ENCODE measurements at regions not wholly inside any gene's neighbourhood (a gene's known extent, or its start where the extent isn't known, plus 50 kb on each side); places are given as distances from the start of the nearest gene placed in this dataset.
"Not testable (repeated sequence)": the region's sequence is repeated elsewhere in the genome, so short reads cannot be mapped to it uniquely, and the experiment has no call there.

DNA sequence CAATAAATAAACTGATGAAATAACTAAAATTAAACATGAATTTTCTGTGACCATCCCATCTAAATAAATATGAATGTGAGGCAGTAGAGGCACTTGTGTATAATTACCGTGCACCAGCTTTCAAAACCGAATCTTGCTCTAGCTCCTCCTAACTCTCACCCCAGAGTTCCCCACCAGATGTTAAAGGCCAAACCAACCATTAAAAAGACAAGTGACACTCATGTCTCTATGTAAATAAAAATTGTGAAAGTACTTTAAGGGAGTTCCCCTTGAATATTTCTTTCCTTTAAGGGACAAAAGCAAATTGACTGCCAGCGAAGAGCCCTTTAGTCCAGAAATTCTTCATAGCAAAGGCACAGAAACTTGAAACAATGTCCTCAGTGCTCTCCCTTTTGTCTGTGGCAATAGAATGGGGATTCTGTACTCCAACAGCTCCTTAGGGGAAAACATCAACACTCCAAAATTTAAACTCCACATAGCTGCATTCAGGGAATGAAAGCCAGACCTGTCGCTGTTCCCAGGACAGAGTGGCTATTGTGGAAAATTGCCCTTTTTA lies 101.7 kb upstream of the SOX21 start:
- Mint-ChIP-seq H3K4me1 (ENCODE audit: low read depth) (no peaks in the 10 kb centered on the region), H3K36me3 (no peaks in the 10 kb centered on the region), H3K27me3 (no peaks in the 10 kb centered on the region), H3K27ac (no peak overlapping the region), H3K4me3 (no peak overlapping the region), H3K9me3 (ENCODE audit: low read depth) (no peaks in the 10 kb centered on the region)

GRCh38 chr13:94811753-94812152 lies 99.4 kb upstream of the SOX21 start:
- Mint-ChIP-seq H3K27me3 (no peaks in the 10 kb centered on the region), H3K9me3 (ENCODE audit: low read depth) (no peaks in the 10 kb centered on the region), H3K4me1 (ENCODE audit: low read depth) (no peaks in the 10 kb centered on the region), H3K27ac (no peak overlapping the region), H3K4me3 (no peak overlapping the region), H3K36me3 (no peaks in the 10 kb centered on the region)

GRCh38 chr13:94800423-94800822 lies 88.1 kb upstream of the SOX21 start:
- Mint-ChIP-seq H3K27ac (no peak overlapping the region), H3K27me3 (peaks cover 6% of the 10 kb centered on the region), H3K9me3 (ENCODE audit: low read depth) (no peaks in the 10 kb centered on the region), H3K36me3 (no peaks in the 10 kb centered on the region), H3K4me3 (no peak overlapping the region), H3K4me1 (ENCODE audit: low read depth) (no peaks in the 10 kb centered on the region)

DNA sequence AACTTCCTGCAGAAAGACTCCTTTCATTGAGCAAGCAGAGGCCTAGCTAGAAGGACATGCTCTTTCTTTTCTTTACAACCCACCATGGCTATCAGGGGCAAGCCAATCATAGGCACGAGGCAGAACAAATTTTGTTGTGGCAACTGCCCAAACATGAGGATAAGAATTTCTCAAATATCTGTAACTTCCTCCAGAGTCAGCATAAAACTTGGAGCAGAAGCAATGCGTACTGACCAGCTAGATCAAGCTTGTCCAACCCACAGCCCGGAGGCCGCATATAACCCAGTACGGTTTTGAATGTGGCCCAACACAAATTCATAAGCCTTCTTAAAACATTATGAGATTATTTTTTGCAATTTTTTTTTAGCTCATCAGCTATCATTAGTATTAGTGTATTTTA lies 87.0 kb upstream of the SOX21 start:
- H3K4me1 Mint-ChIP-seq (ENCODE audit: low read depth) = no peaks in the 10 kb centered on the region
- H3K4me3 Mint-ChIP-seq = no peak overlapping the region
- no peak overlapping the region for H3K27ac Mint-ChIP-seq
- peaks cover 3% of the 10 kb centered on the region for H3K27me3 Mint-ChIP-seq
- H3K36me3 Mint-ChIP-seq = no peaks in the 10 kb centered on the region
- H3K9me3 Mint-ChIP-seq (ENCODE audit: low read depth) = no peaks in the 10 kb centered on the region

DNA sequence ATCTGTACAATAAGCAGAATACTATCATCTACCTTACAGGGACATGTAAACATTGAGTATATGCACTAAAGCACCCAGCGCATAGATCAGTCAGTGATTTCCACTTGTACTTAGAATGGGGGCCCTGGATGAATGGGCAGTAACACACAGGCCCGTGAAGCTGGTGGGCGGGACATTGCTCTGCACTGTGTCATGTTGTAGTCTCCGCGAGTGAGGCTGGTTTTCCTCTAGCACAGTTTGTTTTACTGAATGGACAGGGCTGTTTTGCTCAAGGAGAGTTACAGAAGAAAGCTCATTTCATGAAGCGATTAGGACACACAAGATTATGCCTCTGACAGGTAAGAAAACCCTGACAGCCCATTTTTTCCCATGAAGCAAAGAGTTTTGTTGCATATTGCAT lies 86.4 kb upstream of the SOX21 start:
- H3K4me3 Mint-ChIP-seq = no peak overlapping the region
- H3K36me3 Mint-ChIP-seq = no peaks in the 10 kb centered on the region
- no peaks in the 10 kb centered on the region for H3K4me1 Mint-ChIP-seq (ENCODE audit: low read depth)
- H3K27ac Mint-ChIP-seq = no peak overlapping the region
- H3K9me3 Mint-ChIP-seq (ENCODE audit: low read depth) = no peaks in the 10 kb centered on the region
- peaks cover under 1% of the 10 kb centered on the region for H3K27me3 Mint-ChIP-seq

DNA sequence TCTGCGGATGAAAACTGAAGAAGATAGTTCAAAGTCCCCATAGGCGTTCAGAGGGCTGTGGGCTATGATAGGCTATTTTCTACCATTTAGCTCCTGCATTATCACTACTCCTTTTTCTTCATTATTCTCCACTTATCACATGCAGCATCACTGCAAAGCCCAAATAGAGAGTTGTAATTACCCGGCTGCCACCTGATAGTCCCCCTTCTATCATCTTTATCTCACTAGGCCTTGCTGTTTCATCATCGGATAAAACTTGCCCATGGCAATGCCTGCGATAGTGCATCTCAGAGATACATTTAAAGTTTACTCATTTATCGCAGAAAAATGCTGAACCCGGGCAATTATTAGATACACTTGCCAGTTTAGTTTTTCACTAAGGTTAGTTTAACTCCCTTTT lies 82.9 kb upstream of the SOX21 start:
- Mint-ChIP-seq H3K9me3 (ENCODE audit: low read depth) (no peaks in the 10 kb centered on the region), H3K4me3 (no peak overlapping the region), H3K27me3 (no peaks in the 10 kb centered on the region), H3K36me3 (no peaks in the 10 kb centered on the region), H3K4me1 (ENCODE audit: low read depth) (no peaks in the 10 kb centered on the region), H3K27ac (no peak overlapping the region)

GRCh38 chr13:94786246-94786645 lies 73.9 kb upstream of the SOX21 start:
- not testable (repeated sequence) for H3K36me3 Mint-ChIP-seq; H3K4me3 Mint-ChIP-seq; H3K9me3 Mint-ChIP-seq (ENCODE audit: low read depth); H3K4me1 Mint-ChIP-seq (ENCODE audit: low read depth); H3K27ac Mint-ChIP-seq
- peaks cover 13% of the 10 kb centered on the region for H3K27me3 Mint-ChIP-seq

GRCh38 chr13:94784066-94784465 lies 71.7 kb upstream of the SOX21 start:
- no peaks in the 10 kb centered on the region for H3K36me3 Mint-ChIP-seq
- no peaks in the 10 kb centered on the region for H3K9me3 Mint-ChIP-seq (ENCODE audit: low read depth)
- H3K27ac Mint-ChIP-seq = no peak overlapping the region
- H3K4me3 Mint-ChIP-seq = no peak overlapping the region
- no peaks in the 10 kb centered on the region for H3K4me1 Mint-ChIP-seq (ENCODE audit: low read depth)
- H3K27me3 Mint-ChIP-seq = peaks cover 15% of the 10 kb centered on the region

- Mint-ChIP-seq H3K4me1 (ENCODE audit: low read depth) (no peaks in the 10 kb centered on the region), H3K27ac (no peak overlapping the region), H3K9me3 (ENCODE audit: low read depth) (no peaks in the 10 kb centered on the region), H3K4me3 (no peak overlapping the region), H3K36me3 (no peaks in the 10 kb centered on the region), H3K27me3 (peaks cover 12% of the 10 kb centered on the region)
These were observed 71.1 kb upstream of the SOX21 start for GRCh38 chr13:94783489-94783888.

GRCh38 chr13:94780421-94780820 lies 68.1 kb upstream of the SOX21 start:
- Mint-ChIP-seq H3K4me1 (ENCODE audit: low read depth) (no peaks in the 10 kb centered on the region), H3K27ac (no peak overlapping the region), H3K27me3 (peaks cover 7% of the 10 kb centered on the region), H3K4me3 (no peak overlapping the region), H3K9me3 (ENCODE audit: low read depth) (no peaks in the 10 kb centered on the region), H3K36me3 (no peaks in the 10 kb centered on the region)

DNA sequence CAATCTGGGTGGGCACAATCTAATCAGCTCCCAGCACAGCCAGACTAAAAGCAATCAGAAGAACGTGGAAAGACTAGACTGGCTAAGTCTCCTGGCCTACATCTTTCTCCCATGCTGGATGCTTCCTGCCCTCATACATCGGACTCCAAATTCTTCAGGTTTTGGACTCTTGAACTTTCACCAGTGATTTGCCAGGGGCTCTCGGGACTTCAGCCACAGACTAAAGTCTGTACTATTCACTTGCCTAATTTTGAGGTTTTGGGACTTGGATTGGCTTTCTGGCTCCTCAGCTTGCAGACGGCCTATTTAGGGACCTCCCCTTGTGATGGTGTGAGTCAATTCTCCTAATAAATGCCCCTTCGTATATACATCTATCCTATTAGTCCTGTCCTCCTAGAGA lies 66.6 kb upstream of the SOX21 start:
- peaks cover 2% of the 10 kb centered on the region for H3K27me3 Mint-ChIP-seq

DNA sequence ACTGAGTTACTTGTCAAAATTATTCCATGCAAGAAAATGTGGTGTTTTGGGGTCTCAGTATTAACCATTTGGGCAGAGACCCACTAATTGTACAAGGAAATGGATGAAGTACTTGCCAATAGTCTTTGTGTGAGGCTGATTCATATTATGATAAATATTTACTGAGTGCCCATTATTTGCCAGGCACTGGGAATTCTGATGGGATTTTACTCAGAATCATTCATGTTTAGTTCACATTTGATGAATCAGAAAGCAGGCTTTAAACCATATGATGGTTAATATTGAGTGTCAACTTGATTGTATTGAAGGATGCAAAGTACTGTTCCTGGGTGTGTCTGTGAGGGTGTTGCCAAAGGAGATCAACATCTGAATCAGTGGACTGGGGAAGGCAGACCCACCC lies 66.2 kb upstream of the SOX21 start:
- Mint-ChIP-seq H3K27ac (no peak overlapping the region), H3K4me1 (ENCODE audit: low read depth) (no peaks in the 10 kb centered on the region), H3K9me3 (ENCODE audit: low read depth) (no peaks in the 10 kb centered on the region), H3K36me3 (no peaks in the 10 kb centered on the region), H3K27me3 (peaks cover 2% of the 10 kb centered on the region), H3K4me3 (no peak overlapping the region)

More for the DNA sequence above, 66.6 kb upstream of the SOX21 start:
- Mint-ChIP-seq H3K27ac (no peak overlapping the region), H3K4me1 (ENCODE audit: low read depth) (no peaks in the 10 kb centered on the region), H3K9me3 (ENCODE audit: low read depth) (no peaks in the 10 kb centered on the region), H3K36me3 (no peaks in the 10 kb centered on the region), H3K4me3 (no peak overlapping the region)

DNA sequence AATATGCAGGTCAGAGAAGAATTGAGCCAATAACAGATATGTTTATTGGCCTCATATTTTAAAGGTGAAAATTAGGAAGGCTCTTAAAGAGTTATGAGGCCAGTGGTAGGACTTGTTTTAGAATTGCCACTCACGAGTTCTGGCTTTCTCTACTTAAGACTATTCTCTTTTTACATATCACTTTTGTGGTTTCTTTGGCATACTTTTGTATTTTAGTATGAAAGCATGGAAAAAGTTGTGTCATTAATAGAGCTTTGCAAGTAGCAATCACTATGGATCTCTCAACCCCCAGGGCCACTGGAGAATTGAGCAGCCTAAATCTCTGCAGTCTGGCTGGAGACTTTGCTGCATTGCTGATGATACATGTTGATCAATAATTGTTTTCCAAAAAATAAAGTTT lies 64.6 kb upstream of the SOX21 start:
- no peak overlapping the region for H3K27ac Mint-ChIP-seq
- no peaks in the 10 kb centered on the region for H3K4me1 Mint-ChIP-seq (ENCODE audit: low read depth)
- H3K4me3 Mint-ChIP-seq = no peak overlapping the region
- H3K36me3 Mint-ChIP-seq = no peaks in the 10 kb centered on the region
- no peaks in the 10 kb centered on the region for H3K9me3 Mint-ChIP-seq (ENCODE audit: low read depth)
- peaks cover 2% of the 10 kb centered on the region for H3K27me3 Mint-ChIP-seq

DNA sequence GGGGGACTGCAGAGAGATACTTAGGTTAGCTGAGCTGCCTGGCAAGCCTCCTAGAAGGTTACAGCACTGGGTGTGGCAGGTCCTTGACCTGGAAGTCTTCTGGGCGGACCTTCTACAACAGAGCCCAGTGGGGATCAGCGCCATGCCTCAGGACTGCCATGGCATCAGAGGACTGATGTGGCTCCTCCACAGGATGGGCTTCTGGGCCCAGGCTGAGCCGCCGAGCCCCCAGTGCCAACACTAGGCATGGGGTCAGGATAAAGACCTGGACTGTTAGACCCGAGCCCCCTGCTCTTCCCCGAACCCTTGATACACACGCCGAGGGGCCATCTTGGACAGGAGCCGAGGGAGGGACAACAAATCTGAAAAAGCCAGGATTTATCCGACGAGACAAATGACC lies 64.0 kb upstream of the SOX21 start:
- no peak overlapping the region for H3K4me3 Mint-ChIP-seq

DNA sequence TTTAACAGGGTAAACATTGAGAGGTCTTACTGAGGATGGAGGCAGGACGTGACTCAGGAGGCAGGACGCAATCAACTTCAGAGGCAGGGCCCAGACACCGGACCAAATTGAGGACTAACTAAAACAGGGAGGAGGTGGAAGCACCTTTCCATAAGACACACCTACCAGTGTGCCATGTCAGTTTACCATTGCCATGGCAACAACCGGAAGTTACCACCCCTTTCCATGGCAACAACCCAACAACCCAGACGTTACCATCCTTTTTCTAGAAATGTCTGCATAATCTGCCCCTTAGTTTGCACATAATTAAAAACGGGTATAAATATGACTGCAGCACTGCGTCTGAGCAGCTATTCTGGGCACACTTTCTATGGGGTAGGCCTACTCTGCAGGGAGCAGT lies 53.5 kb upstream of the SOX21 start:
- Mint-ChIP-seq H3K4me1 (ENCODE audit: low read depth) (no peaks in the 10 kb centered on the region), H3K27me3 (peaks cover 37% of the 10 kb centered on the region)

More for the DNA sequence above, 64.0 kb upstream of the SOX21 start:
- no peak overlapping the region for H3K27ac Mint-ChIP-seq
- H3K4me1 Mint-ChIP-seq (ENCODE audit: low read depth) = no peaks in the 10 kb centered on the region
- no peaks in the 10 kb centered on the region for H3K9me3 Mint-ChIP-seq (ENCODE audit: low read depth)
- H3K36me3 Mint-ChIP-seq = no peaks in the 10 kb centered on the region
- H3K27me3 Mint-ChIP-seq = peaks cover 2% of the 10 kb centered on the region

DNA sequence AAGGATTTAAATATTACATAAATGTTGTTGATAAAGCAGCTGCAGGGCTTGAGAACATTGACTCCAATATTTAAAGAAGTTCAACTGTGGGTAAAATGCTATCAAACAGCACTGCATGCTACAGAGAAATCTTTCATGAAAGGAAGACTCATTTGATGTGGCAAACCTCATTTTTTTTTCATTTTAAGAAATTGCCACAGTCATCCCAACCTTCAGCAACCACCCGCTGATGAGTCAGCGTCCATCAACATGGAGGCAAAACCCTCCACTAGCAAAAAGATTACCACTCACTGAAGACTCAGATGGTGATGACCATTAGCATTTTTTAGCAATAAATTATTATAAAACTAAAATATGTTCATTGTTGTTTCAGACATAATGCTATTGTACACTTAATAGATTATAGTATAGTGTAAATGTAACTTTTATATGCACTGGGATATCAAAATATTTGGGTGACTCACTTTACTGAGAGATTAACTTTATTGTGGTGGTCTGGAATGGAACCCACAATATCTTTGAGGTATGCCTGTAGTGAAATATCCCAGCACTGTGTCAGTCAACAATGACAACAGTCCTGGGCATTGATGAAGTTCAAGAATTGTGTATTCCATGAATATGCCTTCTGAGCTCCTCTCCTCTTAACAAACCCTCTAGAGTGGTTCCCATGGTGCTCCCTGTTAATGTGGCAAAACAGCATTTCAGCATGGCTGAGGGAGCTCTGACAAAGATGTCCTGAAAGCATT lies 52.4 kb upstream of the SOX21 start:
- Mint-ChIP-seq H3K27me3 (peaks cover 37% of the 10 kb centered on the region), H3K9me3 (ENCODE audit: low read depth) (peaks cover 4% of the 10 kb centered on the region), H3K4me1 (ENCODE audit: low read depth) (no peaks in the 10 kb centered on the region), H3K4me3 (no peak overlapping the region), H3K36me3 (no peaks in the 10 kb centered on the region), H3K27ac (no peak overlapping the region)

More for the DNA sequence above, 53.5 kb upstream of the SOX21 start:
- H3K9me3 Mint-ChIP-seq (ENCODE audit: low read depth) = peaks cover 4% of the 10 kb centered on the region
- no peak overlapping the region for H3K4me3 Mint-ChIP-seq
- H3K27ac Mint-ChIP-seq = no peak overlapping the region
- no peaks in the 10 kb centered on the region for H3K36me3 Mint-ChIP-seq
